ENCODE measurements at regions not wholly inside any gene's neighbourhood (a gene's known extent, or its start where the extent isn't known, plus 50 kb on each side); places are given as distances from the start of the nearest gene placed in this dataset.

- TF ChIP-seq CTCF (IDR thresholded peaks at IDR 0.05) = no peak
- no peak for TF ChIP-seq POLR2A (IDR thresholded peaks at IDR 0.05)
Measured at GRCh38 chr6:100986921-100987320, 105.8 kb upstream of the ASCC3 start.

All from adrenal gland (tissue), 5 donors.